DMS53 (cell line): ENCODE measurements at regions not wholly inside any gene's neighbourhood (a gene's known extent, or its start where the extent isn't known, plus 50 kb on each side); places are given as distances from the start of the nearest gene placed in this dataset.

Experiments used
- DNase-seq: peaks from one replicate; lab custom pipeline; 2025; lab: John Stamatoyannopoulos, UW

GRCh38 chr12:91922139-91922538 is 223.5 kb downstream of the BTG1 start:
- no peak for DNase-seq

DNA sequence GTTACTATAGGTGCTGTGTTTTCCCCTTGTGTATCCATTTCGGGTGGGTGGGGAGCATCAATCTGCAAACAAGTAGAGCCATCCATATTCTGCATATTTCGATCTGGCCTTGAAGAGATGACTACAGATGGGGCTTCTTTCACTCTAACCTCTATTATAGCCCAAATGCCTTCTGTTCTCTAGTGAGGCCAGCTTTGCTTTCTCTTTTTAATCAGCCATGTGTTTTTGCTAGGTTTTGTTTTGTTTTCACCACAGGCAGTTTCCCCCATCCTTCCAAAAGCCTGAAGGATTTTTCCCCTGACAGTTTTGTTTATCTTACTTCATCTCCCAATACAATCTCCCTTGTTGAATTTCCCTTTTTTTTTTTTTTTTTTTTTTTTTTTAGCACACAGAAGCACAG is 224.1 kb downstream of the BTG1 start:
- no peak for DNase-seq

DNA sequence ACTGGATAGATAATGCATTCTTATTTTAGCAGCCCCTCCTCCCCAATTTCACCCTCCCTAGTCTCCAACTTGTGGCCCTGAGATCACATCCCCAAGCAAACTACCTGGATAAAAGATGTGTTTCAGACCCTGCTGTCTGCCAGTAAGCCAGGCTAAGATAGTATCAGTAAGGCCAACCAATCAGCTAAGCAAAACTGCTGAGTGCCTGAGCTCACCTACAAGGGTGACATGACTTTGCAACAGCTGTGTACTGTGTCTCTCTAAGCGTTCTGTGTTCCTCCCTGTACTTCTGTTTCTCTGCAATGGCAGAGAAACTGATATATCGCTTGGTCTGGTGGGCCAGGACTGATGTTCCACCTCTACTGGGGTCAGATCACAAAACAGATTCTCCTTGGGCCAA is 224.9 kb downstream of the BTG1 start:
- peak; percentile 41 for DNase-seq

DNA sequence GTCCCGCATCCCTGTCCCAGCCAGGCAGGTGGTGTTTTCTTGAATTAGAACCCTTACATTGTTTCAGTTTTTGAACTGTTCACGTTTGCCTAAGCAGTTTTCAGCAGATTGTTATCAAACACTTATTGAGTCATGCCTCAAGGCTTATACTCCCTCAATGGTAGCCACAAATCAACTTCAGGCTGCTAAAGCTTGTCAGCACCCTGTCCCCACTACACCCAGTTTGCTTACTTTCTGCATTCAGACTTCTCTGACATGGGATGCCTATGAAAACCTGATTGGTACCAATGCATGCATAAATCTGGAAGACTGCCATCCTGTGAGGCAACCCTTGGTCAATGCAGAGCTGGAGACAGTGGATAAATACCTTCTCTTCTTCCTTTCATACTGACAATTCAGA is 225.4 kb downstream of the BTG1 start:
- peak; percentile 73 for DNase-seq

DNA sequence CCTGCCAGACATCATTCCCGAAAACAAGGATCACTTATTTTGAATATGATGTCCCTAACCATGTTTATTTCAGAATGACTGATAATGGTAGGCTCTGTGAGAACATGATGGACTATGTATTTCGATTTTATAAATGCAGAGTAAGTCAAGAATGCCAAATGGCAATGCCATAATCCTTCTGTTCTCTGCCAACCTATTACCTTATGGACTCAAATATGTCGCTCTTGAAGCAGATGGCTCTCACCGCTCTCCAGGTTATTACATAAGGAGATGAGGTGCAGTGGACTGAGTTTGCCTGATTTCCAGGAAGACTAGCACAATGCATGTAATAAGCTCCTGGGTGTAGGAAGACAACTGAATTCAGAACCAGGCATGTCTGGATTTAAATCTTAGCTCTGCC is 227.2 kb downstream of the BTG1 start:
- no peak for DNase-seq

GRCh38 chr12:91914701-91915100 is 230.9 kb downstream of the BTG1 start:
- no peak for DNase-seq

GRCh38 chr12:91913651-91914050 is 232.0 kb downstream of the BTG1 start:
- no peak for DNase-seq

GRCh38 chr12:91913124-91913523 is 232.5 kb downstream of the BTG1 start:
- no peak for DNase-seq

DNA sequence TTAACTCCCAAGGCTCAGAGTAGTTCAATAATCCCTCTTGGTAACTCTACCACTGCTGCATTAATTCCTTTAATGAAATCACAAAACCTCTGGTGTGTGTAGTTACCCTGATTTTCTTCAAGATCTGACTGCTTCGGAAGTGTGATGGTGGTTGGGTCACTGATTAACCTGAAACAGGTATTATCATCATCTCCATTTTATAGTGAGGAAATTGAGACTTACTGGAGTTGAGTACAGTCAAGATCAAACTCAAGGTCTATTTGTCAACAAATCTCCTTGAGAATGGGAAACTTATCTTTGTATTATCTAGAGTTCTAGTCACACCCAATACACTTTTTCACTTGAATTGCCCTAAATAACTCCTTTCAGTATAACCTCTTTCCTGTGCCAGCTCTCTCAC is 233.5 kb downstream of the BTG1 start:
- peak; percentile 30 for DNase-seq

DNA sequence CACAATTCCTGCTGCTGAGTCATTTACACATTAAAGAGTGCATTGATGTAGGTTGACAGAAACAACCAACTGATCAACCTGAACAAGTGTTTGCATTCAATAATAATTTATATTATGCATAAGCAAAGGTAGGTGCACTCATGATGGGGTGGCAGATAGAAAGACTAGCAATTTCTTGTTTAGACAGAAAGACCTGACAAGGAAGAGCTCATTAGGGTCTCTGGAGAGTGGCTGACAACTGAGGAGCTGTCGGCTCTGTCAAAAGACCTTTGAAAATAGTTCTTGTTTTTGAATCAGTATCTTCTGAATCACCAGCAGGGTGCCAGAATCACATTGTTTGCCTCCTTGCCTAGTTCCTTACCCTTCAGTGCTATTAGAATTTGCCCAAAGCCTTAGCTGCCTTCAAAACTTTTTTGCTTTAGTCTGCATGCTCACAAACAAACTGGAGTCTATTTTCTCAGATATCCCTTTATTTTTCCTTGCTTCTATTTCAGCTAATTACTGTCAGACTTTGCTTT is 234.7 kb downstream of the BTG1 start:
- DNase-seq = peak; percentile 53

DNA sequence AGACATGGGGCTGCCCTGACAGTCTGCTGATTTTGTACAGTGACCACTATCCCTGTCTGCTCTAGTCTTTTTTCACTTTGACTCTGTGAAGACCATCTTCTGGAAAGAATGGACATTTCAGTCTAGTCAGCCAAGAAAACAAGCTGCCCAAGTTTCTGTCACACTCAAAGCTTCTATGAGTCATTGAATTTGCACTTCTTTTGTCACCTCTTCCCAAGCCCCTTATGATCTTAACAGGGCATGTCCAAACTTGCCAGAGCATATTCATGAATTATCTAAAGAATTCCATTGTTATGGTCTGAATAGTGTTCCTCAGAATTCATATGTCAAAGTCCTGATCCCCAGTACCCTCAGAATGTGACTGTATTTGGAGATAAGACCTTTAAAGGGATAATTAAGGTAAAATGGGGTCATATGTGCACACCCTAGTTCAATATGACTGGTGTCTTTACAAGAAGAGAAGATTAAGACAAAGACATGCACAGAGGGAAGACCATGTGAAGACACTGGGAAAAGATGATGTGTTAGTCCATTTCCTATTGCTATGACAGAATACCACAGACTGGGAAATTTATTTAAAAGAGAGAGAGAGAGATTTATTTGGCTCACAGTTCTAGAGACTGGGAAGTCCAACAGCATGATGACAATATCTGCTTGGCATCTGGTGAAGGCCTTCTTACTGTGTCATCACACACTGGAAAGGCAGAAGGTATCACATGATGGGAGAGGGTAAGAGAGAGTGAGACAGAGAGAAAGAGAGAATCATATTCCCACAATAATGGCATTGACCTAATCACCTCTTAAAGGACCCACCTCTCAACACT is 242.6 kb downstream of the BTG1 start:
- DNase-seq = peak; percentile 87

GRCh38 chr12:91901381-91902074 is 244.1 kb downstream of the BTG1 start:
- no peak for DNase-seq

DNA sequence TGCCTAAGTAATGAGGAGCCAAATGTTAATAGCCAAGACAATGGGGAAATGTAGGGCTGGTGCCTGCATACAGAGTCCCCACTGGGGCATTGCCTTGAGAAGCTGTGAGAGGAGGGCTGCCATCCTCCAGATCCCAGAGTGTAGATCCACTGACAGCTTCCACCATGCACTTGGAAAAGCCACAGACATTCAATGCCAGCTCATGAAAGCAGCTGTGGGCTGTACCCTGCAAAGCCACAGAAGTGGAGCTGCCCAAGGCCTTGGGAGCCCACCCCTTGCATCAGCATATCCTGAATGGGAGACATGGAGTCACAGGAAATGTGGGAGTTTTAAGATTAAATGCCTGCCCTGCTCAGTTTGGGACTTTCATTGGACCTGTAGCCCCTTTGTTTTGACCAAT is 244.7 kb downstream of the BTG1 start:
- no peak for DNase-seq

- peak; percentile 15 for DNase-seq
Observed at GRCh38 chr12:91899056-91899455, 246.6 kb downstream of the BTG1 start.

DNA sequence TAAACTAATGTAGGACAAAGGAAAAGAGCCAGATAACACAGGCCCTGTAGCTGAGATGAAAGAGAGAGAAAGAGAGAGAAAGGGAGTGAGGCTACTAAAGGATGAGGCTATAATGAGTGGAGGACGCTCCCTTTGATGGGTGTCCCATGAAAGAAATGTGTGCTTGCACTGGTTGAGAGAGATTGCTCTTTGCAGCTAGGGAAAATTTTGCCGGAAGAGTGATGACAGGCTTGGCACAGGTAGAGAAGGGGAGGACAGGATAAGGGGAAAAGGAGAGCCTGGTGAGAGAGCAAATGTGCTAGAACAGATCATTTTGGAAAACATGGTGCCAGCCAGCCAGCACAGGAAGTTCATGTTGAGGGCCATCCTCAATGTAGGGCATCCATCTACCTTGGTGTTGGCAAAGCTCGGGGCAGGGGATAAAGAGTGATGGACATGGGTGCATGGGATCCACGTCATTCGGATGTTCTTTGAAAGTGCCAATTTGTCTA is 248.6 kb downstream of the BTG1 start:
- DNase-seq = no peak

DNA sequence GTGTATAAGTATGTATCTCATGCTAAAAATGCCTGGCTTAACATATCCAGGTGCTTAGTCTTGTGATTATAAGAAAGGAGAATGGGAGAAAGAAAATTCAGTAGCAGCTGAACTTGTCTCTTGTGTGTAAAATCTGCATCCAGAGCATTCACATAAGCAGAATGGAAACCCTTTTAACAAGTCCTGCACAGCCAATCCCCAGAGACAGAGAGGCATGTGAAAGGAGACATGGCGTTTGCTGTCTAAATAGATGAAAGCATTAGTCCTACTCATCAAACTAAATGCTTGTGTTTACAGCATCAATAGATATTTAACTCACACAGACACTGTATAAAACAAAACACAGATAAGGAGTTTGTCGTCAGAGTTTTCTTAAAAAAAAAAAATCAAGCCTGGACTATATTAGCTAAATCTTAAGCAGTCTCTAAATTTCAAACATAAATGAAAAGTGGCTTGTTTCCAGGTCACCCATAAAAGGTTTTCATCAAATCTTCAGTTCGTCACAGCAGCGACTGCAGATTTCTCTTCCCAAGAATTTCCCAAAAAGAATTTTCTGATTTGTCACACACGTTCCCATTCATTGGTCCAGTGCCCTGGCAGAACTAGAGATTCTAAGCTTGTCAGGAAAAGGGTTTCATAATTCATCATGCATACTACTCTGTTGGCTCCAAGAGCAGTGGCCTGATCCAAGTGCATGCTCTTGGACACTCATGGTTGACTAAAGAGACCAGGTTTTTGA is 249.2 kb downstream of the BTG1 start:
- DNase-seq = no peak

DNA sequence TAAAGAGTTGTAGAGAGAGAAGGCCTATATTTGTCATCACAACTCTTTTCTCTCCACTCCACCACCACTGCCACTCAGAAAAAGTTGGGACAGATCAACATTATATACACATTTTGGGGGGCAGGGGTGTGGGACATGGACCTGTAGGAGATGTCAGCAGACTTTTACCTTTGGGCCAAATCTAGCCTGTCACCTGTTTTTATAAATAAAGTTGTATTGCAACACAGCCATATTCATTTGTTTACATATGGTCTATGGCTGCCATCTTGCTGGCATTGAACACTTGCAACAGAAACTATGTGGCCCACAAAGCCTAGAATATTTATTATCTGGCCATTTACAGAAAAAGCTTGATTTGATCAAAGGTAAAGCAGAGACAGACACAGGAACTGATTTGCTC is 250.7 kb downstream of the BTG1 start:
- no peak for DNase-seq

DNA sequence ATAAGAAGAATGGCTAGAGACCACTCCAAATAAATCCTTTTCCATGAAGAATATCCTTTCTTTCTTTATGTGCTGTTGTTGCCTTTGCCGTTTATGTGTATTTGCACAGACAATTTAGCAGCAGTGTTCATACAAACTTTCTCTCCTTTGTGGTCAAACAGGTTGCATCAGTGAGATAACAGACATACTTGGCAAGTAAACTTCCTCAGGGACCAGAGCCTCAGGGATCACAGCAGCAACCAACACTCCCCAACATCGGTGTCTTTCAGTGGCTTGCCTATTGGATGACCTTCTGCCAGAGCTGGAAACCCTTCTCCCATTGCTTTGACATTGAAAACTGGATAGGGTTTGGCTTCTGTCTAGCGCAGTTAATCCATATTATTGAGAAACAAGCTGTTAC is 252.2 kb downstream of the BTG1 start:
- DNase-seq = peak; percentile 68

DNA sequence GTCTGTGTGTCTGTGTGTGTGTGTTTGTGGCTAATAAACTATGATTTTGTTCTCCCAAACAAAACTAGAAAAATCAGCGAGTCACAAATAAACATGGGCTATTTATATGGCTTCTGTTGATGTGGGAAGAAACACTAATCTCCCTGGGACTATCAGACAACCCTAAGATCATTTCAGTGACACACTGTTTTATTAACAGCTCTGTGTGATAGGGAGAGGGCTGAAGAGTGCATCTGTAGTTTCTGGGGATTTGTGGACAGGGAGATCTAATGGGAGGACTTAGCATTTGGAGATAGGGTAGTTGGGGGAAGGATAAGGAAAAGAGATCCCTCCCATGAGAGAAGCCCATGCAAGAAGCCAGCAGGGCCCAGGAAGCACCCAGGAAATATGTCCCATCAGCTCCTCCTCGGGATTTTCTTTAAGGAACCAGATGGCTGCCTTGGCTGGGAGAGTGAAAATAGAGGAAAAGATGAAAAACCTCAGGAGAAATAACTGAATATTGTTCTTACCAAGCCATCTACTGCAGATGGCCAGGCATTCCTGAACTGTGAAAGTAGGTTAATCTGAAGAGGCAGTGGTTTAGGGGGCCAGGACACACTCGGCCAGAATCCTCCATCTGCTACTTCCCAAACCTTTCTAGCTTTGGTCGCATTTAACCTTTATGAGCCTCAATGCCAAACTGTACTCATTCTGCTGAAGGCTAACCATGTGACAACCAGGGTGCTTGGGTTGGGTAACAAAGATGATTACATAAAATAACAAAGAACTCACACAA is 253.4 kb downstream of the BTG1 start:
- no peak for DNase-seq

DNA sequence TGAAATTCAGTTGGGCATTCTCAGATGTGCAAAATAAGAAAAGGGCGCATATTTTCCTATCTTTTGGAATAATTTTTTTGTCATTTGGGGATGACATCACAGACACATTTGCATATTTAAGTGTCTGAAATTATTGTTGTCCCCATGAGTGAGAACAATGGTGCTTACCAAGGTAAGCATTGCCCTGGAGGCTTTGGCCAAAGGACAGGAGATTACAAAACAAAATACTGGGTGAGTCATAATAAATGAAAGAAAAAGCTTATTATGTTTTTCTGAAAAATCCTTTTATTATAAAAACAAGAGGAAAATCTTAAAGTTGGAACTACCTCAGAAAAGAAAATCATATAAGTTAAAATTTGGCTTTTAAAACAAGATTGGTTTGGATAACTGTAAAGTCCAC is 254.9 kb downstream of the BTG1 start:
- DNase-seq = peak; percentile 37

- no peak for DNase-seq
Observed at GRCh38 chr12:91889910-91890309, 255.7 kb downstream of the BTG1 start.

DNA sequence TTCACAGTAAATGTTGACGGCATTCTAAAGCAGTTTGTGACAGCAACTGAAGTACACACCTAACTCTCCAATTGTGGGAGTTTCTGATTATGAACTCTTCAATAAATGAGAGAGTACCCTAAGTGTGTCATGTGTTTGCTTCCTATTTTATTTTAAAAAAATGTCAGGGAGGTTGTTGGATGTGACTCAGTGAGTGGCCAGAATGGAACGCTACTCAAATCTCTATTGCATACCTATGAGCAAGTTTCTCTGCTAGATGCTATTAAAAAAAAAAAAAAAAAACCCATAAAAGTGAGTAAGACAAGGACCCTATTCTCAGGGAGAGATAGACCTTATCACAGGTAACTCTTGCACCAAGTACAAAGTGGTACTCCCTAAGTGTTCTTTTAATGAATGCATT is 256.6 kb downstream of the BTG1 start:
- no peak for DNase-seq
